GM21723 (cell line): ENCODE measurements at regions not wholly inside any gene's neighbourhood (a gene's known extent, or its start where the extent isn't known, plus 50 kb on each side); places are given as distances from the start of the nearest gene placed in this dataset.

Experiments used
- ATAC-seq: cut with Tn5 transposase; IDR thresholded peaks from one replicate; pipeline ENCODE4 v1.9.1; 2021; ENCODE audit warnings: mild to moderate bottlenecking, moderate library complexity; ENCODE audit not compliant: unreplicated experiment

GRCh38 chr15:62459875-62460274 is 294.8 kb upstream of the C2CD4B start:
- ATAC-seq = no peak

GRCh38 chr15:62462268-62462667 is 297.2 kb upstream of the C2CD4B start:
- ATAC-seq = no peak

- ATAC-seq = no peak
Observed at GRCh38 chr15:62462721-62463120, 297.6 kb upstream of the C2CD4B start.

- ATAC-seq = no peak
Observed at GRCh38 chr15:62464705-62465104, 299.6 kb upstream of the C2CD4B start.

GRCh38 chr15:62465173-62465572 is 300.1 kb upstream of the C2CD4B start:
- ATAC-seq = no peak

GRCh38 chr15:62469478-62469873 is 304.4 kb upstream of the C2CD4B start:
- ATAC-seq = no peak

GRCh38 chr15:62469874-62470688 is 305.0 kb upstream of the C2CD4B start:
- ATAC-seq = no peak

- no peak for ATAC-seq
Observed at GRCh38 chr15:62472616-62473299, 307.7 kb upstream of the C2CD4B start.

- no peak for ATAC-seq
Observed at GRCh38 chr15:62474021-62474770, 309.1 kb upstream of the C2CD4B start.

- ATAC-seq = no peak
Observed at GRCh38 chr15:62474771-62475124, 309.7 kb upstream of the C2CD4B start.

GRCh38 chr15:62475591-62475990 is 310.5 kb upstream of the C2CD4B start:
- no peak for ATAC-seq

GRCh38 chr15:62476163-62476562 is 311.1 kb upstream of the C2CD4B start:
- ATAC-seq = no peak

- ATAC-seq = no peak
Observed at GRCh38 chr15:62477929-62478328, 312.8 kb upstream of the C2CD4B start.

GRCh38 chr15:62482785-62483429 is 317.8 kb upstream of the C2CD4B start:
- ATAC-seq = no peak

GRCh38 chr15:62483814-62484213 is 318.7 kb upstream of the C2CD4B start:
- ATAC-seq = no peak

GRCh38 chr15:62485170-62485720 is 320.2 kb upstream of the C2CD4B start:
- ATAC-seq = no peak

GRCh38 chr15:62486041-62486440 is 321.0 kb upstream of the C2CD4B start:
- ATAC-seq = no peak

- no peak for ATAC-seq
Observed at GRCh38 chr15:62488387-62488786, 323.3 kb upstream of the C2CD4B start.

- no peak for ATAC-seq
Observed at GRCh38 chr15:62491642-62492041, 326.6 kb upstream of the C2CD4B start.

GRCh38 chr15:62492900-62493299 is 327.8 kb upstream of the C2CD4B start:
- no peak for ATAC-seq

GRCh38 chr15:62494197-62494596 is 329.1 kb upstream of the C2CD4B start:
- ATAC-seq = no peak
